ENCODE measurements at regions not wholly inside any gene's neighbourhood (a gene's known extent, or its start where the extent isn't known, plus 50 kb on each side); places are given as distances from the start of the nearest gene placed in this dataset.

DNA sequence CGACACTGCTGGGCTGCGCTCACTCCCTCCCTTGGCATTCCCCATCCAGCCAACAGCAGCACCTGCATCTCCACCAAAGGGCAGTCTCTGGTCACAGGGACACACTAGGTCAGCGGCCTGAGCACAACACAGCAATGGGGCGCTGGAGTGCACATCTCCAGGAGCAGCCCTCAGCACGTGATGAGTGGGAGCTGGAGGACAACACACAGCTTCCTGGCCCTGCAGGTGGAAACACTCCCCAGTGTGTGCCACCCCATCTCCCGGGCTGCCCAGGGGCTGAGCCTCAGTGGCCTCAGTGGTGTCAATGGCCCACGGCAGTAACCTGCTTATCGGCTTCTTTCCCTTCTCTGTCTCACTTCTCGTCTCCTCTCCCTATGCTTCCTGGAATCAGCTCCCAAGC is 96.8 kb upstream of the VSTM2B start:
- DNase-seq (ENCODE audit: low read depth in 2 of 2): no peak

DNA sequence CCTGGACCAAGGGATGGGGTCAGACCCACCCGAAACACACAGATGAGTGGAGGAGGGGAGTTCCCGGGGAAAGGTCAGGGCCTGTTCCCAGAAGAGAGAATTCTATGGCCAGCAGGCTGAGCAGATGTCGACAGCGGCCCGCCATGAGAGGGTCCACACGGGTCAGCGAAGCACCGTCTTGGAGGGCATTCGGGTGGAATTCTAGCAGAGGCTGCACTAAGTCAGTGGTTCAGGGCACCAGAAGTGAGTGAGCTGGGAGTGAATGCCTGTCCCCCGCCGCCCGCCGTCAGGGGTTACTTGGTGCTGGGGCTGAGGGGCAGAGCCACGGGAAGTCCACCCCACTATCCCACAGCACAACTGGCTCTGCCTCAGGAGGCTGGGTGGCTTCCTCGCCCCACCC is 96.2 kb upstream of the VSTM2B start:
- DNase-seq (ENCODE audit: low read depth in 2 of 2): no peak

DNA sequence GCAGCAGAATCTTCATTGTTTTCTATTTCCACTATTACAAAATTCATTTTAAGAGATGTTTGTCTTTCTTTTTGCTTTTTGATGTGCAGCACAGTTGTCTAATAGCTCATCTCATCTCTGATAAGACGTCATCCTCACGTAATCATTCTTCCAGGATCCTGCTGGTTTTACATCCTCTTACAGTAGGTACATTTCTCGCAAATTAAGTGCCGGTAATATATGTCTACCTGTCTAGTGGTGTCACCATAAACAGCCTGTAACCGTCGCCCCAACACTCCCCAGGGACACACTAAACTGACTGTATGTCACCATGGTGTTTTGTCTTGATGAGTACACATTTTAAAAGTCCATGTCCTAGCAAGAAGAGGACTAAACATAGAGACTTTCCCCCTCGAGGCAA is 94.5 kb upstream of the VSTM2B start:
- DNase-seq (ENCODE audit: low read depth in 2 of 2): no peak

DNA sequence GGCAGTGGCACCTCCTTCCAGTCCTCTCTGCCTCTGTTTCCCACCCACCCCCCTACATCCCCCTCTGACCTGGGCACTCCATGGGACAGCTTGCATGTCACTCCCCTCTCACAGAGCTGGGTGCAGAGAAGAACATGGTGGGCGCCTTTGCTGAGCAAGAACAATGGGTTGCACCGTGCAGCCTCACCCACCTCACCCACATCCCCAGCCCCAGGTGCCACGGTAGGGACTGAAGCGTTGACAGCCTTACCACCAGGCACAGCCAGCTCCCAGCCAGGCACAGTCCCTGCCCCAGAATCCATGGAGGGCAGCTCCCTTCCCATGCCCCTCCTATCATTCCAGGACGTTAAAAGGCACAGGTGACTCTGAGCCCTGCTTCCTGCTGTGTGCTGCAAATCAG is 93.1 kb upstream of the VSTM2B start:
- DNase-seq (ENCODE audit: low read depth in 2 of 2): no peak

DNA sequence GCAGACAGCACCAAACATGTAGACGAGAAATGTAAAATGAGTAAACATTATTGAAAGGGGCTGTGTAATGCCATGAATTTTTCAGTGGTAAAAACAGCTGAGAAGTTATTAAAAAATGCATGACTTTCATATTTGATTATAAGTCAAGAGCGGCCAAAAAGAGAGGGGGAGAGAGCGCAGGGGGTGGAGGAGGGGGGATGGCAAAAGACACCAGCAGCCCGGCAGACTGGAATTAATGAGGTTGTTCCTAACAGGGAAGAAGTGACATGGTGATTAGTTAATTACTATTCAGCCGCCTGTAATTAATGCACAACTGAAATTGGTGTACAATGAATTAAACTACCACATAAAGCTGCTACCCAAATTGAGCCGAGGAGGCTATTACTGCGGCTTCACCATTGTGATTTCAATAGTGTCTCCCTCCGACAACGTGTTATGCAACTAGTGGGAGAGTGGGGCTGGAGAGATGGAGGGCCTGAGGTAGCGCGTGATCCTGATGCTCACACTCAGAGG is 89.1 kb upstream of the VSTM2B start:
- DNase-seq (ENCODE audit: low read depth in 2 of 2): no peak

- DNase-seq (ENCODE audit: low read depth in 2 of 2): no peak
Measured at GRCh38 chr19:29439021-29439420, 86.8 kb upstream of the VSTM2B start.

GRCh38 chr19:29439688-29440550 is 85.9 kb upstream of the VSTM2B start:
- DNase-seq (ENCODE audit: low read depth in 2 of 2): no peak

- DNase-seq (ENCODE audit: low read depth in 2 of 2): no peak
Measured at GRCh38 chr19:29442094-29442493, 83.7 kb upstream of the VSTM2B start.

GRCh38 chr19:29442910-29443309 is 82.9 kb upstream of the VSTM2B start:
- DNase-seq (ENCODE audit: low read depth in 2 of 2): no peak

- no peak for DNase-seq (ENCODE audit: low read depth in 2 of 2)
Measured at GRCh38 chr19:29445246-29445645, 80.5 kb upstream of the VSTM2B start.

DNA sequence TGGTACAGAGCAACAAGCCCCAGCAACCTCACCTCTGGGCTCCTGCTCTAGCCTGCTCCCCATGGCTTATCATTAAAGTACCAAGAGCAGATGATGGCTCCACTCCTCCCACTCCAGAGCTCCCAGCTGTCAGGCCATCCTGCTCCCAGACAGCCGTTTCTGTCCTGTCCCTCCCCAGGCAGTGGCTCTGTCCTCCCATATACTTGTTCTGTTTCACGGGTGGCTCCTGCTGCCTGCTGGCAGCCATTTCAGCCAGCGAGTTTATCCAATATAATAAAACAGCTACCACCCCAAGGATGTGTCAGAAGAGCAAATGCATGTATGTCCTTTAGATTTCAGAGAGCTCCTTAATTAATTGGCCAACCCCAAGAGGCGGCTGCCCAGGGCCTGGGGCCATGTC is 79.4 kb upstream of the VSTM2B start:
- no peak for DNase-seq (ENCODE audit: low read depth in 2 of 2)

DNA sequence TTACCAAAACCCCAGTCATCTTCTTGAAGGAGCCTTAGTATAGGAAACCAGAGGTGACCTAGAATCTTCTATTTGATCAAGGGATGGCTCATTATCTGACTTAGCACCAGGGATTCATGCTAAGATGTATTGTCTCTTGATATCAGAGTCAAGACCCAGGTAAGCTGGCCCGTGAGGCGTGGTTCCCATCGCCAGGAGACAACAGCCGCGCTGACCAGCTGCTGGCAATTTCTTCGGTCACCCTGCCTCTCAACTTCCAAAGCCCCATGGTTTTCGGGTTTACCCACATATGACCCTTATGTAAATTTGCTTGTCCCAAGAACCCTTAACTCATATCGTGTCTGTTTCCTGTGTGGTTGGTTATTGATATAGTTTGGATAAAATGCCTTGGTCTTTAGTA is 77.7 kb upstream of the VSTM2B start:
- DNase-seq (ENCODE audit: low read depth in 2 of 2): no peak

GRCh38 chr19:29449371-29449770 is 76.4 kb upstream of the VSTM2B start:
- DNase-seq (ENCODE audit: low read depth in 2 of 2): no peak

- DNase-seq (ENCODE audit: low read depth in 2 of 2): no peak
Measured at GRCh38 chr19:29450306-29450705, 75.5 kb upstream of the VSTM2B start.

DNA sequence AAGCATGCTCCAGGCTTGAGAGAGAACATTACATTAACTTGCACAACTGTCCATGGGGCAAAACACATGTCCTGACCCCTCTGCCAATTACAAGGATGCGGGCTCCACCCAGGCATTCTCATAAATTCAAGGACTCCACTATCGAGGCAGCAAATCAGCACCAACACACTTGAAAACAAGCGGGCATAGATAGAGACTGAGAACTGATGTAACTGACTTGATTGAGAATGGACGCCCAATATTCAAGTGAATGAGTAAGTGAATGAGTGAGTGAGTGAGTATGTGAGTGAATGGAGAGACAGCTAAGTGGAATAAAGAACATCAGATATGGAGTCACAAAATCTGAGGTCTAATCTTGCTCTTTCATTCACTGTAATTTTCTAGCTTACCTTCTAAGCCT is 75.0 kb upstream of the VSTM2B start:
- no peak for DNase-seq (ENCODE audit: low read depth in 2 of 2)

GRCh38 chr19:29454109-29454508 is 71.7 kb upstream of the VSTM2B start:
- no peak for DNase-seq (ENCODE audit: low read depth in 2 of 2)

DNA sequence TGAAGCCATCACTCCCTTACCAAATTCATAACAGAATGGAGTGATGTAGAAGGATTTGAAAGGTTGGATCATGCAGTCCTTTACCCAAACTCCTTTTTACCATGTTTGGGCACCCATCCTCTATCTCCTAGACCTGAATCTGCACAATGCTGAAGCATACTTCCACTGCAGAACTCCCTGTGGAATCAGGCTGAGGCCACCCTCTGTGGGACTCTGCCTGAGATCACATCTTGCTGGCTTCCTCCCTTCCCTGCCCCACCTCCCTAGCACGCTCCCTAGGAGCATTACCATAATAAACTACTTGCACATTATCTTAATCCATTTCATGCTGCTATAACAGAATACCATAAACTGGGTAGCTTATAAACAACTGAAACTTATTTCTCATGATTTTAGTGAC is 68.4 kb upstream of the VSTM2B start:
- no peak for DNase-seq (ENCODE audit: low read depth in 2 of 2)

DNA sequence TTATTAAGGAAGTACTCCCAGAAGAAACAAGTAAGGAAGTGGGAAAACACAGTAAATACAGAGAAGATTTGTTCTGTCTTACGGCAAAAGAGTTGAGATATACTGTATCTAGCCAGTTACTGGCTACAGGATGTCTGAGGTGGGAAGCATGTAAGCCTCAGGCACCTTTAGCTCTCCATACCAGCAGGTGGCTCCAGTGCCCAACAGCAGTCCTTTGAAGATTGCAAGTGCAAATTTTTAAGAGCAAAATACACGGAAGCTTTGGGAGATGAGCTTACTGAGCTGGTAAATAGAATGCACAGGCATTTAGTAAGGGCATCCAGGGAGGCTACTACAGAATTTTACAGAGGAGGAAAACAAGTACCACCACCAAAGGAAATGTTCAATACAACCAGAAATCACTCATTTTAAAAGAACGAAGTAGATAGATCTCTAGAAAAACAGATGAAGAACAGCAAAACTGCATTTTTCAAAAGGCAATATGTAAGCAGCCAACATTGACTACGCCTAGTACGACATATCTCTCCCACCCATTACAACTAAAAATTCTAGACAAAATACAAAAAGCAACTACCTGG is 57.9 kb upstream of the VSTM2B start:
- DNase-seq (ENCODE audit: low read depth in 2 of 2): no peak

DNA sequence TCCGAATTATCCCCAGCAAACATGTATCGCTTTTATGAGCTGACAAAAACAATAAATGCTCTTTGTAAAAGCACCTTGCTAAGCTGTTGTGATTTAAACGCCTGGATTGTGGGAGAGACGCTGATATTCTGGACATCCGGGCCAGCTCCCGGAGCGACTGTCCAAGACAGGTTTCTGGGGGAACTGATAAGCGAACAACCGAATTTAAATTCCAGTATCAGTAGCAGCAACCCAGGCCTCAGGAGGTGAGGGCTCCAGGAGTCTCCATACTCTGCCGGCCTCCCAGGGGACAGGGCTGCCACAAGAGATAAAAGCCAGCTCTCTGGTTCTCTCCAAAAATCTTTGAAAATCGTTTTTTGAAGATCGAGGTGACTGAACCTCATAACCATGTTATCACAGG is 50.3 kb upstream of the VSTM2B start:
- no peak for DNase-seq (ENCODE audit: low read depth in 2 of 2)
